ENCODE measurements at regions not wholly inside any gene's neighbourhood (a gene's known extent, or its start where the extent isn't known, plus 50 kb on each side); places are given as distances from the start of the nearest gene placed in this dataset.

DNA sequence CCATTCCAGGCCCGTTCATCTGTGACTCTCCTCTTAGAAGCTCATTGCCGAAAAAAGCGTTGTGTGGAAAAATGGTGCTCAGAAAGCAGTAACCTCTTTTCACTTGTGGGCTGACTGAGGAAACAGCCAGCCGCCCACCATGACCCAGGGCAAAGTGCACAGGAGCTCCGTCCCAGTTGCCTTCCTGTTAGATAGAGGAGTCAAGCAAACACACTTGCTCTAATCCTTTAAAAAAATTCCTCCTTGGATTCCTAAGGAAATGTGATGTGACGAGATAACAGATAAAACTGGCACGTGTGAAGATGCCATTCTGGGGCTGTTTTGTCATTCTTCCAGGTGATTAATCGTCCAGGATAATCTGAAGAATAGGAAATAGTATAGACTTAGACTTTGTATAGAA, 396.8 kb upstream of the DDHD1 start:
- Histone ChIP-seq H3K27me3 (ENCODE audit: insufficient read depth) (no peaks in the 10 kb centered on the region), H3F3A (replicated peaks; ENCODE audit: low read depth) (no peaks in the 10 kb centered on the region), H3K4me3 (no peak overlapping the region), H3K27ac (ENCODE audit: low read depth) (no peak overlapping the region), H3K79me2 (replicated peaks; ENCODE audit: insufficient read depth) (no peaks in the 10 kb centered on the region), H3K9me2 (ENCODE audit: insufficient read depth) (peaks cover 7% of the 10 kb centered on the region), H3K4me1 (ENCODE audit: insufficient read depth) (no peaks in the 10 kb centered on the region), H3K4me2 (no peak overlapping the region), H2AFZ (no peak overlapping the region), H4K20me1 (replicated peaks; ENCODE audit: insufficient read depth) (no peaks in the 10 kb centered on the region), H3K36me3 (ENCODE audit: insufficient read depth) (no peaks in the 10 kb centered on the region)
- Mint-ChIP-seq H3K27me3 (ENCODE audit: insufficient read depth, low read depth, poor library complexity) (no peaks in the 10 kb centered on the region), H3K36me3 (ENCODE audit: low read depth) (no peaks in the 10 kb centered on the region), H3K4me3 (no peak overlapping the region), H3K4me1 (no peaks in the 10 kb centered on the region), H3K27ac (no peak overlapping the region), H3K9me3 (no peaks in the 10 kb centered on the region)
- no peak for ATAC-seq
- DNase-seq (ENCODE audit: low spot score), result no peak
- TF ChIP-seq CTCF (conservative IDR thresholded peaks at IDR 0.05; ENCODE audit: low read depth in 2 of 2), result no peak
- TF ChIP-seq ZNF331 (CRISPR knock-in tag; IDR thresholded peaks at IDR 0.05; ENCODE audit: low read depth), result no peak
- no peak for TF ChIP-seq EZH2phosphoT487 (IDR thresholded peaks at IDR 0.05; ENCODE audit: unreplicated experiment)
- TF ChIP-seq STAT1 (IDR thresholded peaks at IDR 0.05; ENCODE audit: unreplicated experiment), result no peak
- TF ChIP-seq, protein P1, sequence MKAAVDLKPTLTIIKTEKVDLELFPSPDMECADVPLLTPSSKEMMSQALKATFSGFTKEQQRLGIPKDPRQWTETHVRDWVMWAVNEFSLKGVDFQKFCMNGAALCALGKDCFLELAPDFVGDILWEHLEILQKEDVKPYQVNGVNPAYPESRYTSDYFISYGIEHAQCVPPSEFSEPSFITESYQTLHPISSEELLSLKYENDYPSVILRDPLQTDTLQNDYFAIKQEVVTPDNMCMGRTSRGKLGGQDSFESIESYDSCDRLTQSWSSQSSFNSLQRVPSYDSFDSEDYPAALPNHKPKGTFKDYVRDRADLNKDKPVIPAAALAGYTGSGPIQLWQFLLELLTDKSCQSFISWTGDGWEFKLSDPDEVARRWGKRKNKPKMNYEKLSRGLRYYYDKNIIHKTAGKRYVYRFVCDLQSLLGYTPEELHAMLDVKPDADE (IDR thresholded peaks at IDR 0.05), result no peak
- no peak for TF ChIP-seq NANOG (IDR thresholded peaks at IDR 0.05; ENCODE audit: borderline replicate concordance)
- no peak for TF ChIP-seq JUNB (IDR thresholded peaks at IDR 0.05; ENCODE audit: unreplicated experiment)
- no peak for TF ChIP-seq CREB1 (CRISPR knock-in tag; IDR thresholded peaks at IDR 0.05; ENCODE audit: low read depth)
- no peak for TF ChIP-seq EZH2 (IDR thresholded peaks at IDR 0.05; ENCODE audit: low read depth, unreplicated experiment)
- TF ChIP-seq ZNF462 (CRISPR knock-in tag; IDR thresholded peaks at IDR 0.05), result no peak

All from GM23338 (cell line).